Sigmoid colon (tissue), 4 donors: ENCODE measurements at regions not wholly inside any gene's neighbourhood (a gene's known extent, or its start where the extent isn't known, plus 50 kb on each side); places are given as distances from the start of the nearest gene placed in this dataset.

Experiments used
- CTCF ChIP-seq, 4 experiments: fragments of 450-650 bp in 3 of 4; fragments of 200-600 bp in 1 of 4; IDR thresholded peaks; one replicate each; pipeline ENCODE4 v1.5.1; 2016 to 2019; ENCODE audit warnings: antibody characterized with exemption in 4 of 4, mild to moderate bottlenecking in 3 of 4, moderate library complexity in 2 of 4
- POLR2AphosphoS5 ChIP-seq, 4 donors: sonication (generic); formaldehyde crosslinking; IDR thresholded peaks; one replicate each; pipeline ENCODE4 v1.6.1; 2017; ENCODE audit warnings: antibody characterized with exemption in 4 of 4

DNA sequence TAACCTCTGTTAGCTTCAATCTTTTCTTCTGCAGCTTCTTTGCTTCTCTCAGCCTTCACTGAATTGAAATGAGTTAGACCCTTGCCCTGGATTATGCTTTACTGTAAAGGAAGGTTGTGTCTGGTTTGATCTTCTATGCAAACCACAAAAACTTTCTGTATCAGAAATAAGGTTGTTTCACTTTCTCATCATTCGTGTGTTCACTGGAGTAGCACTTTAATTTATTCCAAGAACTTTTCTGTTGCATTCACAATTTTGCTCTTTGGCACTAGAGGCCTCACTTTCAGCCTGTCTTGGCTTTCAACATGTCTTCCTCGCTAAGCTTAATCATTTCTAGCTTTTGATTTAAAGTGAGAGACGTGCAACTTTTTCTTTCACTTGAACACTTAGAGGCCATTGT lies 365.3 kb downstream of the TDRD15 start:
- no peak for TF ChIP-seq POLR2AphosphoS5 (IDR thresholded peaks at IDR 0.05)
- TF ChIP-seq CTCF (IDR thresholded peaks at IDR 0.05) = no peak
